GM23338 (cell line): ENCODE measurements at regions not wholly inside any gene's neighbourhood (a gene's known extent, or its start where the extent isn't known, plus 50 kb on each side); places are given as distances from the start of the nearest gene placed in this dataset.

ENCODE experiments used
- ATAC-seq: fragments of 200-7000 bp; cut with Tn5 transposase; 3 replicates; pipeline ENCODE4 v1.9.1; 2020
- DNase-seq: peaks from one replicate; pipeline ENCODE4 v3.0.0-alpha.2; 2015; ENCODE audit warnings: low spot score
- H2AFZ ChIP-seq: fragments of 200-600 bp; sonication (generic); 2 replicates; pipeline ENCODE4 v1.8.0; 2016; ENCODE audit warnings: antibody characterized with exemption, mild to moderate bottlenecking, moderate library complexity
- H3F3A ChIP-seq: fragments of 200-600 bp; sonication (generic); replicated peaks from 2 replicates; pipeline ENCODE4 v1.8.0; 2017; ENCODE audit warnings: antibody characterized with exemption, mixed run types, low read depth
- H3K27ac ChIP-seq: fragments of 200-600 bp; sonication (generic); 2 replicates; pipeline ENCODE4 v1.6.1; 2016; ENCODE audit warnings: low read depth
- H3K27me3 ChIP-seq: fragments of 200-600 bp; sonication (generic); 2 replicates; pipeline ENCODE4 v1.8.0; 2016; ENCODE audit warnings: mild to moderate bottlenecking, mixed run types, moderate library complexity; ENCODE audit not compliant: insufficient read depth
- H3K36me3 ChIP-seq: fragments of 200-600 bp; sonication (generic); 2 replicates; pipeline ENCODE4 v1.8.0; 2016; ENCODE audit warnings: mild to moderate bottlenecking; ENCODE audit not compliant: insufficient read depth
- H3K4me1 ChIP-seq: fragments of 200-600 bp; sonication (generic); 2 replicates; pipeline ENCODE4 v1.8.0; 2016; ENCODE audit warnings: mild to moderate bottlenecking, moderate library complexity; ENCODE audit not compliant: insufficient read depth
- H3K4me2 ChIP-seq: fragments of 200-600 bp; sonication (generic); 2 replicates; pipeline ENCODE4 v1.7.1; 2017; ENCODE audit warnings: mixed run types
- H3K4me3 ChIP-seq: fragments of 200-600 bp; sonication (generic); 2 replicates; pipeline ENCODE4 v1.6.1; 2016; ENCODE audit warnings: mixed run types
- H3K79me2 ChIP-seq: fragments of 200-600 bp; sonication (generic); replicated peaks from 2 replicates; pipeline ENCODE4 v1.8.0; 2017; ENCODE audit warnings: mild to moderate bottlenecking; ENCODE audit not compliant: insufficient read depth
- H3K9me2 ChIP-seq: fragments of 200-600 bp; sonication (generic); 2 replicates; pipeline ENCODE4 v1.8.0; 2017; ENCODE audit not compliant: insufficient read depth
- H4K20me1 ChIP-seq: fragments of 200-600 bp; sonication (generic); replicated peaks from 2 replicates; pipeline ENCODE4 v1.8.0; 2017; ENCODE audit warnings: mild to moderate bottlenecking; ENCODE audit not compliant: insufficient read depth
- H3K27ac Mint-ChIP-seq: 2 replicates; pipeline ENCODE4 v1.8.0; 2020; ENCODE audit warnings: inconsistent platforms, mild to moderate bottlenecking, moderate library complexity, mixed read lengths
- H3K27me3 Mint-ChIP-seq: 3 replicates; pipeline ENCODE4 v1.8.0; 2022; ENCODE audit warnings: low read depth, mild to moderate bottlenecking, moderate library complexity, mixed read lengths, inconsistent platforms; ENCODE audit not compliant: insufficient read depth, poor library complexity
- H3K36me3 Mint-ChIP-seq: 3 replicates; pipeline ENCODE4 v1.8.0; 2021; ENCODE audit warnings: low read depth, mild to moderate bottlenecking, inconsistent platforms, moderate library complexity, mixed read lengths
- H3K4me1 Mint-ChIP-seq: 3 replicates; pipeline ENCODE4 v1.8.0; 2020; ENCODE audit warnings: mild to moderate bottlenecking, inconsistent platforms, mixed read lengths
- H3K4me3 Mint-ChIP-seq: 3 replicates; pipeline ENCODE4 v1.8.0; 2021; ENCODE audit warnings: moderate library complexity, mild to moderate bottlenecking, inconsistent platforms, mixed read lengths
- H3K9me3 Mint-ChIP-seq: 3 replicates; pipeline ENCODE4 v1.8.0; 2020; ENCODE audit warnings: moderate library complexity, mild to moderate bottlenecking, inconsistent platforms, mixed read lengths
- CREB1 ChIP-seq: fragments of 250-450 bp; sonication (Bioruptor Pico); IDR thresholded peaks from 2 replicates; pipeline ENCODE4 v1.5.0; 2020; ENCODE audit warnings: low read depth, mild to moderate bottlenecking, moderate library complexity
- CTCF ChIP-seq, 2 experiments: fragments of 200-600 bp in 1 of 2; sonication (generic) in 1 of 2; conservative IDR thresholded peaks; 2 replicates each; pipeline versions ENCODE4 v1.5.1 to v1.6.1; 2016 to 2017; ENCODE audit warnings: antibody characterized with exemption in 2 of 2, low read depth in 2 of 2, mild to moderate bottlenecking in 2 of 2, moderate library complexity in 1 of 2
- EZH2 ChIP-seq: fragments of 200-600 bp; sonication (generic); IDR thresholded peaks from one replicate; pipeline ENCODE4 v1.8.0; 2017; ENCODE audit warnings: antibody characterized with exemption, mild to moderate bottlenecking, low read depth; ENCODE audit not compliant: unreplicated experiment
- EZH2phosphoT487 ChIP-seq: fragments of 200-600 bp; sonication (generic); IDR thresholded peaks from one replicate; pipeline ENCODE4 v1.8.1; 2018; ENCODE audit warnings: antibody characterized with exemption; ENCODE audit not compliant: unreplicated experiment
- JUNB ChIP-seq: IDR thresholded peaks from one replicate; pipeline ENCODE4 v1.6.1; 2016; ENCODE audit warnings: antibody characterized with exemption; ENCODE audit not compliant: unreplicated experiment
- NANOG ChIP-seq: IDR thresholded peaks from 2 replicates; pipeline ENCODE4 v1.6.1; 2016; ENCODE audit warnings: antibody characterized with exemption, borderline replicate concordance
- POLR2AphosphoS5 ChIP-seq: IDR thresholded peaks from 2 replicates; pipeline ENCODE4 v1.6.1; 2016; ENCODE audit warnings: antibody characterized with exemption, low read depth
- REST ChIP-seq: IDR thresholded peaks from one replicate; pipeline ENCODE4 v1.6.1; 2018; ENCODE audit warnings: antibody characterized with exemption; ENCODE audit not compliant: unreplicated experiment
- STAT1 ChIP-seq: IDR thresholded peaks from one replicate; pipeline ENCODE4 v1.6.1; 2016; ENCODE audit warnings: antibody characterized with exemption; ENCODE audit not compliant: unreplicated experiment
- ZNF114 ChIP-seq: fragments of 250-450 bp; sonication (Bioruptor Pico); IDR thresholded peaks from 2 replicates; pipeline ENCODE4 v1.5.0; 2020; ENCODE audit warnings: mild to moderate bottlenecking, moderate library complexity
- ZNF331 ChIP-seq: fragments of 250-450 bp; sonication (Bioruptor Pico); IDR thresholded peaks from 2 replicates; pipeline ENCODE4 v1.5.0; 2020; ENCODE audit warnings: low read depth, mild to moderate bottlenecking, moderate library complexity
- TF ChIP-seq, protein P1 (sequence below): IDR thresholded peaks from 2 replicates; pipeline ENCODE4 v1.6.1; 2016; ENCODE audit warnings: antibody characterized with exemption

DNA sequence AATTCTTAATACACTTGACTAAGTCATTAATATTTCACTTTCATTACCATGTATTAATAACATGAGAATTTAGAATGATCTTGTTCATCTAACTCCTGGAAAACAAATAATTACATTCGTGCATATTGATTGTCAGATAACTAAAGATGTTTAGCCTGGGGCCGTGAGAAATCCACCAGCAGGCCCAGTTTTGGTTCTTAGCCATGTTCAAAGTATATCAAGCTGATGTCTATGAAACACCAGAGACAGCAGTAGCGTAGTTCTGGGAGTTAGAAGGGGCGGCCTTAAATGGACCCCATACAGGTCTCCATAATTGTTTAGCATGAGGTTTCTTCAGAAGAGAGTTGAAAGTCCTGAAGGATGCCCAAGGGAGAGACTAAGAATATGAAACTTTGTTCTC lies 103.6 kb upstream of the DPH6 start (continued):
- TF ChIP-seq EZH2 (no peak), REST (no peak), CTCF (conservative IDR thresholded peaks at IDR 0.05; ENCODE audit: low read depth in 2 of 2) (no peak), STAT1 (no peak), EZH2phosphoT487 (no peak), CREB1 (CRISPR knock-in tag) (no peak), NANOG (no peak), JUNB (no peak), ZNF331 (CRISPR knock-in tag) (no peak)

DNA sequence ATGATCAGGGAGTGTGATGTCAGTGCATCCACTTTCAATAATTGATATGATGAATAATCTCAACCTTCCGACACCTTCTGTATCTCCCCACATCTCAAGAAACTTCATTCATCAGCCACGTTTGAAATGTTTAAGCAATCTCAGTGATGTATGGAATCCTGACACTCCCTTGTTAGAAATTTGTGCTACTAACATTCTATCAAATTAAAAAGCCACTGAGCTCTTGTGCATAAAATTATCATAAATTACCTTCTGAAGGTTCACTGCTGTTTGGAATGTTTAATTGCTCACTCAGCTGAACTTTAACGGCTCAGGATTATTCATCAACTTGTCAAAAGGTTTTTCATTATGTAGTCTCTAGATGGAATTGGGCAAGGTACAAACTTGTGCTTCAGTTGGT lies 108.4 kb upstream of the DPH6 start:
- Histone ChIP-seq H4K20me1 (no peaks in the 10 kb centered on the region), H3K4me2 (no peak overlapping the region), H2AFZ (no peak overlapping the region), H3K9me2 (no peaks in the 10 kb centered on the region), H3K36me3 (no peaks in the 10 kb centered on the region), H3K4me1 (no peaks in the 10 kb centered on the region), H3K27ac (no peak overlapping the region), H3K79me2 (no peaks in the 10 kb centered on the region), H3F3A (no peaks in the 10 kb centered on the region), H3K27me3 (no peaks in the 10 kb centered on the region), H3K4me3 (no peak overlapping the region)
- H3K36me3 Mint-ChIP-seq: peaks cover 10% of the 10 kb centered on the region; the same call in 2 of the 3 replicates
- H3K9me3 Mint-ChIP-seq: peaks cover 24% of the 10 kb centered on the region
- H3K27ac Mint-ChIP-seq: no peak overlapping the region
- TF ChIP-seq JUNB: no peak
- TF ChIP-seq POLR2AphosphoS5: no peak
- TF ChIP-seq REST: no peak
- no peak for TF ChIP-seq EZH2phosphoT487
- TF ChIP-seq ZNF114: no peak
- TF ChIP-seq STAT1: no peak
- TF ChIP-seq, protein P1, sequence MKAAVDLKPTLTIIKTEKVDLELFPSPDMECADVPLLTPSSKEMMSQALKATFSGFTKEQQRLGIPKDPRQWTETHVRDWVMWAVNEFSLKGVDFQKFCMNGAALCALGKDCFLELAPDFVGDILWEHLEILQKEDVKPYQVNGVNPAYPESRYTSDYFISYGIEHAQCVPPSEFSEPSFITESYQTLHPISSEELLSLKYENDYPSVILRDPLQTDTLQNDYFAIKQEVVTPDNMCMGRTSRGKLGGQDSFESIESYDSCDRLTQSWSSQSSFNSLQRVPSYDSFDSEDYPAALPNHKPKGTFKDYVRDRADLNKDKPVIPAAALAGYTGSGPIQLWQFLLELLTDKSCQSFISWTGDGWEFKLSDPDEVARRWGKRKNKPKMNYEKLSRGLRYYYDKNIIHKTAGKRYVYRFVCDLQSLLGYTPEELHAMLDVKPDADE: no peak
- peaks cover 6% of the 10 kb centered on the region; the same call in 1 of the 3 replicates for H3K4me1 Mint-ChIP-seq
- peaks cover 1% of the 10 kb centered on the region for H3K27me3 Mint-ChIP-seq
- ATAC-seq (no peak), DNase-seq (no peak)
- no peak overlapping the region for H3K4me3 Mint-ChIP-seq
